Endothelial cell of umbilical vein (primary cell): ENCODE measurements at regions not wholly inside any gene's neighbourhood (a gene's known extent, or its start where the extent isn't known, plus 50 kb on each side); places are given as distances from the start of the nearest gene placed in this dataset.

Experiments
- EZH2 ChIP-seq: IDR thresholded peaks from 2 replicates; pipeline ENCODE4 v1.6.1; 2012; ENCODE audit warnings: borderline replicate concordance, low read depth, mild to moderate bottlenecking, moderate library complexity, low read length, inconsistent platforms; ENCODE audit not compliant: severe bottlenecking
- MYC ChIP-seq: IDR thresholded peaks from one replicate; pipeline ENCODE4 v1.6.1; 2011; ENCODE audit warnings: mild to moderate bottlenecking, low read depth, low read length
- POLR2A ChIP-seq: IDR thresholded peaks from 2 replicates; pipeline ENCODE4 v1.6.1; 2012; ENCODE audit warnings: low read depth, mild to moderate bottlenecking, control low read depth, low read length
- POLR2AphosphoS5 ChIP-seq: IDR thresholded peaks from 2 replicates; pipeline ENCODE4 v1.6.1; 2012; ENCODE audit warnings: low read depth, mild to moderate bottlenecking, control low read depth, low read length, moderate library complexity; ENCODE audit not compliant: insufficient read depth
- TF ChIP-seq, protein P1 (sequence below), 2 donors: IDR thresholded peaks; 1 replicate in 1 of 2; 2 replicates in 1 of 2; pipeline ENCODE4 v1.5.1; 2011; ENCODE audit warnings: low read length in 2 of 2, mild to moderate bottlenecking in 2 of 2, moderate library complexity in 2 of 2, control low read depth in 1 of 2, inconsistent platforms in 1 of 2, low read depth in 1 of 2; ENCODE audit not compliant: insufficient read depth in 1 of 2; ENCODE audit errors: extremely low read depth in 1 of 2
- TF ChIP-seq, protein P2 (sequence below): IDR thresholded peaks from 2 replicates; pipeline ENCODE4 v1.6.1; 2011; ENCODE audit not compliant: insufficient read depth, insufficient read length

DNA sequence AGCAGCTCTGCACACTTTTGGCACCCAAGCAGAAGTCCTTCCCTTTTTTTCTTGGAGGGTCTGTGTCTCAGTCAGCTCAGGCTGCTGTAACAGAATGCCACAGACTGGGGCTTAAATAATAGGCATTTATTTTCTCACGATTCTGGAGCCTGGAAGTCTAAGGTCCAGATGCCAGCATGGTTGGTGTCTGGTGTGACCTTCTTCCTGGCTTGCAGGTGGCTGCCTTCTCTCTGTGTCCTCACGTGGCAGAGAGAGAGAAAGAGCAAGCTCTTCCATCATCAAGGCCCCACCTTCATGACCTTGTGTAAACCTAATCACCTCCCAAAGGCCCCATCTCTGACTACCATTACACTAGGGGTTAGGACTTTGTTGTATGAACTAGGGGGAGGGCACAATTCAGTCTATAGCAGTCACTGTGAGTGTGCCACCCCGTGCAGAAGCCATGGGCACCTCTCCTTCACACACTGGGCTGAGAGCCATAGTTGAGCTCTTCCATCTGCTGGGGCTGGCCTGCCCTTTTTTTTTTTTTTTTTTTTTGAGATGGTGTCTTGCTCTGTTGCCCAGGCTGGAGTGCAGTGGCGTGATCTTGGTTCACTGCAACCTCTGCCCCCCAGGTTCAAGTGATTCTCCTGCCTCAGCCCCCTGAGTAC is 80.3 kb downstream of the OAT start:
- TF ChIP-seq, protein P1, sequence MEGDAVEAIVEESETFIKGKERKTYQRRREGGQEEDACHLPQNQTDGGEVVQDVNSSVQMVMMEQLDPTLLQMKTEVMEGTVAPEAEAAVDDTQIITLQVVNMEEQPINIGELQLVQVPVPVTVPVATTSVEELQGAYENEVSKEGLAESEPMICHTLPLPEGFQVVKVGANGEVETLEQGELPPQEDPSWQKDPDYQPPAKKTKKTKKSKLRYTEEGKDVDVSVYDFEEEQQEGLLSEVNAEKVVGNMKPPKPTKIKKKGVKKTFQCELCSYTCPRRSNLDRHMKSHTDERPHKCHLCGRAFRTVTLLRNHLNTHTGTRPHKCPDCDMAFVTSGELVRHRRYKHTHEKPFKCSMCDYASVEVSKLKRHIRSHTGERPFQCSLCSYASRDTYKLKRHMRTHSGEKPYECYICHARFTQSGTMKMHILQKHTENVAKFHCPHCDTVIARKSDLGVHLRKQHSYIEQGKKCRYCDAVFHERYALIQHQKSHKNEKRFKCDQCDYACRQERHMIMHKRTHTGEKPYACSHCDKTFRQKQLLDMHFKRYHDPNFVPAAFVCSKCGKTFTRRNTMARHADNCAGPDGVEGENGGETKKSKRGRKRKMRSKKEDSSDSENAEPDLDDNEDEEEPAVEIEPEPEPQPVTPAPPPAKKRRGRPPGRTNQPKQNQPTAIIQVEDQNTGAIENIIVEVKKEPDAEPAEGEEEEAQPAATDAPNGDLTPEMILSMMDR (IDR thresholded peaks at IDR 0.05; ENCODE audit: extremely low read depth in 1 of 2, insufficient read depth in 1 of 2, low read depth in 1 of 2, low read length in 2 of 2): no peak
- TF ChIP-seq POLR2A (no peak), EZH2 (no peak), POLR2AphosphoS5 (no peak), MYC (no peak)
- TF ChIP-seq, protein P2, sequence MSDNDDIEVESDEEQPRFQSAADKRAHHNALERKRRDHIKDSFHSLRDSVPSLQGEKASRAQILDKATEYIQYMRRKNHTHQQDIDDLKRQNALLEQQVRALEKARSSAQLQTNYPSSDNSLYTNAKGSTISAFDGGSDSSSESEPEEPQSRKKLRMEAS: no peak
